ENCODE measurements at regions not wholly inside any gene's neighbourhood (a gene's known extent, or its start where the extent isn't known, plus 50 kb on each side); places are given as distances from the start of the nearest gene placed in this dataset.

DNA sequence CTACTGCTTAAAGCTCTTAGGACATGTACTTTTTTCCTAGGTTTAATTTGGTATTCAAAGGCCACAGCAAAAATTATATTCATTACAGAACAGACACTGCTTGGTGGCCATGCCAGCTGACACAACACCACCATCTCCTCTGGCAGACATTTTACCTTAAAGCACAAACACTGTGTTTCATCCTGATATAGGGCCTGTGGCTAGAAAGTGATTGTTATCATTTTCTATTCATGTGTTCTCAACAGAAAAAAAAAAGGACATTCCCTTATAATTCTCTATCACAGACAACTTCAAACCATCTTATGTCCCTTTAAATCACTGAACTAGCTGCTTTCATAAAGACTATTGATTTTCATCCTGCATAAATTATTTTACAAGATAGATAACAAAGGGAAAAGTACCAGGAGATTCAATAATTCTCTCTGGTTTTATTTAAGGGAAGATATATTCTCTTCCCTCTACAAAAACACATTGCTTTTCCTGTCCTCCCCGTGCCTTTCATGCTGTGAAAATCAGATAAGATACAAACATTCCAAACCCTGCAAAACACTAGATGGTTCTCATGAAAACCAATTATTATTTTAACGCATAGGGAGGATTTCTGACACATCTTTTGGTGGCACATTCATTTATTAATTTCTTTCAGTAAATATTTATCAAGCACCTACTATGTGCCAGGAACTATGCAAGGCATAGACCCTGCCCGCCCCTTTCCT lies 139.3 kb upstream of the TMCC3 start:
- DNase-seq (ENCODE audit: low spot score) = no peak
- FAIRE-seq = no peak

DNA sequence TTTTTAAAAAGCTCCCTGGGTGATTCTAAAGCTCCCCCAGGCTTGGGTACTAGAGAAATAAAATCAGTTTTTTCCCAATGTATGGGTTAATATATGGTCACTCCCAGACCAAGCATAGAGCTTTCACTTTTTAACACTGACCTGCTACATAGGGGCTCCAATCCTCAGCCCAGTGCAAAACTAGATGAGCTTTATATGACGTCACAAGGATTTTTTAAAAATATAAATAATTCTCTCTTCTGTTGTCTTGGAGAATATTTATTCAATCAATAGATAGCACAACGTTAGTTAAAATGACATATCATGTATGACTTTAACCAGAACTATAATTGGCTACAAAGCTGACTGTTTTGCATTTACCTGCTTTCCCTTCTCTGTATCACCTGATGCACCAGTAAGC lies 137.9 kb upstream of the TMCC3 start:
- no peak for FAIRE-seq
- no peak for DNase-seq (ENCODE audit: low spot score)

DNA sequence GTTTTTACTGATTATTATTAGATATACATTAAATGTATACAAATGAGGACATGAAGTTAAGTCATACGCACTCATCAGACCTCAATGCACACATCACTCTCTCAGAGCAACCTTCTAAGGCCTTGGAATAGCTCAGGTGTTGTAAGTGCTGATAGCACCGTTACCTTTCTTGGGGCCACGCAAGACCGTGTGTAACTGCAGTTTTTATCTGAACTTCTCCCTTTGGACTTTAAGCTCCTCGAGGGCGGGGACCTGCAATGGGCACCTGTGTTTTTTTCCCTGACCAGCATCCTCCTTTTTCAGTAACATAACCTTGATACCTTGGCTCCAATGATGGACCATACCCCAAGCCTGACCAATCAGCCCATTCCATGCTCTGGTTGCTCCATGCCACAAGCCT lies 136.5 kb upstream of the TMCC3 start:
- DNase-seq (ENCODE audit: low spot score) (no peak), FAIRE-seq (no peak)

DNA sequence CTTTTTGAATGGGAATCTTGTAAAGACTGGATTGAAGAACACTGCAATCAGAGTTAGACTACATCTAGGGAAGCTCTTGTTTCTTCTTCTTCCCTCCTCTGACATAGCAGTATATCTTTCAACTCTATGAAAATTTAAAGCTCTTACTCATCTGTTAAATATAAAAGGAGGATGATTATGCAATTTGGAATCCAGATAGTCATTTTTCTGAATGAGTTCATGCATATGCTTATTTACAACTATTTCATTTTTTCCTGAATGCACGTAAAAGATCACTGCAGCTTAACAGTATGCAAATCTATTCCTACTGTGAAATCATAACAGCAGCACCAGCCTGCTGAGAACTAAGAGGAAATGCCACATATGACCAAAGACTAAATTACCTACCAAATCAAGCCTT lies 133.5 kb upstream of the TMCC3 start:
- DNase-seq (ENCODE audit: low spot score) = no peak
- no peak for FAIRE-seq

DNA sequence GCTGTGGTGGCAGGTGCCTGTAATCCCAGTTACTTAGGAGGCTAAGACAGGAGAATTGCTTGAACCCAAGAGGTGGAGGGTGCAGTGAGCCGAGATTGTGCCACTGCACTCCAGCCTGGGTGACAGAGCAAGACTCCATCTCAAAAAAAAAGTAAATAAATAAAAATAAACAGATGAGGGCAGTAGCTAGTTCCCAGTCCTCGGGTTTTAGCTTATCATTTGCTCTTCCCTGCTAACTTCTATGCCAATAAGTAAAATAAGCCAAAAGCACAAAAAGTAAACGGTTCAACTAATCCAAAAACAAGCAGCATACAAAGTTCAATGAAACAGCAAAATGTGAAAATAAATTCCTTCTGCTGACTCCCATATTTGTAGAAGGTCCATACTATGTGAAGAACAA lies 133.0 kb upstream of the TMCC3 start:
- DNase-seq (ENCODE audit: low spot score) (no peak), FAIRE-seq (no peak)

DNA sequence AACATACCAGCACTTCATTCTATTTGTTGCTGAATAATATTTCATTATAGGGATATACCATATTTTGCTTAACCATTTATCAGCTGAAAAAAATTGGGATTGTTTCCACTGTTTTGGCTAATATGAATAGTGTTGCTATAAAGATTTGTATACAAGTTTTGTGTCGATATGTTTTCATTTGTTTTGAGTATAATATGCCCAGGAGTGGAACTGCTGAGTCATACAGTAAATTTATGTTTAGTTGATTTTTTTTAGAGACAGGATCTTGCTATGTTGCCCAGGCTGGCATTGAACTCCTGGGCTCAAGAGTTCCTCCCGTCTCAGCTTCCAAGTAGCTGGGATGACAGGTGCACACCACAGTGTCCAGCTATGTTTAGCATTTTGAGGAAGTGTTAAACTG lies 131.5 kb upstream of the TMCC3 start:
- FAIRE-seq (no peak), DNase-seq (ENCODE audit: low spot score) (no peak)

DNA sequence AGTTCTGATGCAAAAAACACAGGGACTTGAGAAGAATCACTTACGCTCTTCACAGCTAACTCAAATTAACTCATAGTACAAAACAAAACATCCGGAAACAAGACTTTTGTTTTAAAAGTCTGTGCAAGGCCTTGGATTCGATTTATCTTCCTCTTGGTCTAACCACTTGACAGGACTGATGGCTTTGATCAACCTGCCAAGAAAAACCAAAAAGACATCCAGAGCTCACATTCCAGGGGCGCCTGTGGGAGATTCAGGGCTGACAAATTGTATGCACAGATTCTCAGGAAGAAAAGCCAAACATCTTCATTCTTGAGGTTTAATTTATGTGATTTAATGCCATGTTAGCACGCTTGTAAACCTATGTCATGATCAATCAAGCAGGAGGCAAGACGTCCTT lies 129.1 kb upstream of the TMCC3 start:
- DNase-seq (ENCODE audit: low spot score) (peak; percentile 62), FAIRE-seq (no peak)

DNA sequence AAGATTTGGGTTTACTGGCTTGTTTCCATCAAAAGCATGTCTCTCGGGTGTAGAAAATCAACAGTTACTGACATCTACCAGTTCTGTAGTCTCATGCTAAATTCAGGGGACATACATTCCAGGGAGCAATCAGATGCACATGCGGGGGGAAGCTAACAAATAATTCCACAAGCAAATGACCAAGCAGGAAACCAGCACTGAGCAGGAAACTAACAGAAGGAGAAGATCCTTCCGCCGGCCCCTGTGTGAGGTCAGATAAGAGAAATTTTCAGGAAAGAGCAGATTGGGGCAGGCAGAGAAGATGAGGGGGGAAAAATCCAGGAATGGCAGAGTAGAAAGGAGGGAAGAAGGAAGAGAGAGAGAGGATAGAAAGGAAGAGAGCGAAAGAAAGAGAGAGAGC lies 127.6 kb upstream of the TMCC3 start:
- FAIRE-seq = no peak
- DNase-seq (ENCODE audit: low spot score) = no peak

DNA sequence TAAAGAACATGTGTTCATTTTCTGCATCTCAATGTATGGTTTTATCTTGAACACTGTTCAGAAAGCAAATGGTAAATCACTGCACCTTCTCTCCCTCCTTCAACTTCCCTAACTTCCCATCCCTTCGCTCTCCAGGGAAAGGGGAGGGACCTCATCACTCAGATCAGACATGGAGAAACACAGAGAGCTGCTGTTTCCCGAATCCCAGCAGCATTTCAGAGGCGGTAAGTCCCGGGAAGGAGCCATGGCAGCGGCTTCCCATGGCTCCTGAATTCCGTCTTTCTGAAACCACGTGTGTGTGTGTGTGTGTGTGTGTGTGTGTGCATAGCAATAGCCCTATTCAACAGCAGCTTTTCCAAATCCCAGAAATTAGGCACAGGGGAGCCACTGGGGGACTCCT lies 125.4 kb upstream of the TMCC3 start:
- FAIRE-seq (no peak), DNase-seq (ENCODE audit: low spot score) (no peak)

DNA sequence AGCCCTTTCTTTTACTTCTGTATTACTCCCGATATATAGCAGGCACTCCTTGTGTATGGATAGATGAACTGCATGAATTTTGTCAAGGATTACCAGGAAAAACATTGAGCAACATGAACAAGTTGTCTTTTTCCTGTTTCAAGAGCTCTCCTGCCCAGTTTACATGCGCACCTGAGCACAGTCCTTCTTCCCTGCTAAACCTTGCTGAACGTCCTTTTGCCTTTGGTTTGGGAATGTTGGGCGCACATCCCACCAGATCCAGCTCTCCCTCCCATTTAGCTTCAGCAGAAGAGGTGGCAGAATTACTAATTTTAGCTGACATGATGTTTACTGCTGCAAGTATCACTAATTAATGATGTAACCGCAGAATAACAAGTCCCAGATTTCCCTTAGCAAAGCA lies 121.4 kb upstream of the TMCC3 start:
- FAIRE-seq (no peak), DNase-seq (ENCODE audit: low spot score) (no peak)

DNA sequence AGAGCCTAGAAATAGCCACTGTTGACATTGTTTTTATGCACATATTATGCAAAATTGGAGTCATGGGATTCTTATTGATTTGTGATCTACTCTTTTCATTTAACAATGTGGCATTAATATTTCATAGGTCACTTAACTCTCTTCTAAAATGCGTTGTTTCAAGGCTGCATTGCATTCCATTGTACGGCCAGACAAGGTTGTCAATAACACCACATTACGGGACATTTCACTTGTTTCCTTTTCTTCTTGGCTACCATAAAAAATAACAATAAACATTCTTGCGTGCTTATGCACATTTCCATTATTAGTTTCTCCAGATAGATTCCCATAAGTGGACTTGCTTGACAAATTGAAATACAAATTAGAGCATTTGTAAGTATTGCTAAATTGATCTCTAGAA lies 120.8 kb upstream of the TMCC3 start:
- FAIRE-seq (no peak), DNase-seq (ENCODE audit: low spot score) (no peak)

DNA sequence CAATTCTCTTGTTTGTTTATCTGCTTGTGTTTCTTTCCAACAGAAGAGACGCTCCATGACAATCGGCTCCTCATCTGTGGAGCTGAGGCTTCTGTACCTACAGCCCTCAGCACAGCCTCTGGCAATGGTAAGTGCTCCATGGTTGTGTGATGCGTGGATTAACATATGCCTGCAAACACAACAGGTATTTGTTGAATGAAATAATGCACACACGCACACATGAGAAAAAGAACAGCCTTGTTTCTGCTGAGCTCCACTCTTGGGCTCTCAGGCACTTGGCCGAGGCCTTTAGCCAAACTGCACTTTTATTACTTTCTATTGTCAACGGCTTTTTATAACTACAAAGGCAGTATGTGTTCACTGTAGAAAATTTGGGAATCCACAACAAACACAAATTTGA lies 120.4 kb upstream of the TMCC3 start:
- FAIRE-seq (no peak), DNase-seq (ENCODE audit: low spot score) (no peak)

DNA sequence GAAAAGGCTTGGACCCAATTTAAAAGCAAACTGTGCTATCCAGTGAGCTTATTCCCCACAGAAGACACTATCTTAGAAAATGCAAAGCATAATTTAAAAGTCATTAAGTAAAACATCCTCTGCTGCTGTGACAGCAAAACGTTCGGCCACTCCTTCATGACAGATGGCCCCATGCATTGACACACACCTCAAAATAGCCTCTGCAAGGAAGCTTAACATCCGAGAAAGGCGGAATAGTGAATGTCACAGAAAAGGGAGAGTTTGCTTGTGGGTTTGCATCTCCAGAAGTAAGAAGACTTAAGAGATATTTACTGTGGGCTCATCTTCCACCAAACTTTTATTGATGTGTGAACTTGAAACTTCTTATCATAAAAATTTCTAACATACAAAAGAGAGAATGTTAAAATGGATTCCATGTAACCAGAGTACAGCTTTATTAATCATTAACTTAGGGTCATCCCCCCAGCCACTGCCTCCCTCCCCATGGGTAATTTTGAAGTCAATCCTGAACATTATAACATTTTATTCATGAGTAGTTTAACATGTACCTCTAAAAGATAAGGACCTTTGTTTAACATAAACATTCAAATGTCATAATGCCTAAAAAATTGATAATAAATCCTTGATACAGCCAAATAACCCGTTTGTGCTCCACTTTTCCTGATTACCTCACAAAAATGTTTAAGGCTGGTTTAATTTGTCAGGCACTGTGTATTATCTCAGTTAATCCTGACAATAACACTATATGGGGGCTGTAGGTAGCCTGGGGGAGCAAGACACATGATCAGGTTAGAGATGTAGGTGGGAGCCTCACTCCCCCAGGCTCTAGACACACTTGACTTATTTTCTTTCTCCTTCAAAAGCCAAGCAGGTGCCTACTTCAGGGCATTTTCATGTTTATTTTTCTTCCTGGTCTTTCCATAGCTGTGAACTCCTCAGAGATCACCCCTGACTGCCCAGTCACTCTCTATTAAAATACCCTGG lies 119.7 kb upstream of the TMCC3 start:
- FAIRE-seq (no peak), DNase-seq (ENCODE audit: low spot score) (no peak)

DNA sequence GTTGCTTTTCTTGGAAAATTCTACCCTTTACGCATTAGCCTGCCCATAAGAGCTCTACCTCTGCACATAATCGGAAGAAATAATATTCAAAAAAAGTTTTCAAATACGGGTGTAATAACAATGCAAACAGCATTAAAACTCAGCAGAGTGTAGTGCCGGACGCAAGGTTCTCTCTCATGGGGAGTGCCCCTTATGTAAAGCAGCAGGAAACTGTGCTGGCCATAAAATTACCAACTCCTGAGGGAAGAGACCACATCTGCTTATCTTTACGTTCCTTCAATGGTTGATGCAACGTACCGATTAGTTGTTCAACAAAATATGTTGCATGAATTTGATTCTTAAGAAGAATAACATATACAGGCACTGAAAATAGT lies 118.7 kb upstream of the TMCC3 start:
- no peak for DNase-seq (ENCODE audit: low spot score)
- FAIRE-seq = no peak

DNA sequence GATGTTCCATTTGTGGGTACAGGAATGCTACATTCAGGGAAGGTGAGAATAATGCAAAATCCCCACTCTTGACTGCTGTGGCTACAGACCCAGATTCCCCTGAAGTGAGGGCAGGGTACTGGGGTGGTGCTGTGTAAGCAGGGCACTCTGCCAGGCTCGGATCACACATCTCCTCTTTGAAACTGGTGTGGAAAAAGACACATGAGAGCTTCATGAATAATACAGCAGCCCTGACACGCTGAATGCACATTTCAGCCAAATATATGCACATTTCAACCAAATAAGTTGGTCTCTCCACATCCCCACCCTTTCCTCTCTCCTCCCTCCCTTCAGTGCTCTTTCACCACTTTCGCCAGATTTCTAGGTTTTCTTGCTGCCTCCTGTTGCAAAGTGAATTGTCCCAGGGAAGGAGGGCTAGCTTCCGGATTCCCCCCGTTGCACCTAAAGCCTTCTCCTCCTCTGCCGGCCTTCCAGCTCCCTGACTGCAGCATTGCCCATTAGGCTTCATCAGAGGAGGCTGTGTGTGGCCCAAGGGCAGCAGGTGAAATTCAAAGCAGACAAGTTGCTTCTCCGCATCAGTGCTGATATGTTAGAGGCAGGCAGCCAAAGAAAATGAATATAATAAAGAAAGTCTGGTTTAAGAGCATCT lies 118.2 kb upstream of the TMCC3 start:
- no peak for FAIRE-seq

DNA sequence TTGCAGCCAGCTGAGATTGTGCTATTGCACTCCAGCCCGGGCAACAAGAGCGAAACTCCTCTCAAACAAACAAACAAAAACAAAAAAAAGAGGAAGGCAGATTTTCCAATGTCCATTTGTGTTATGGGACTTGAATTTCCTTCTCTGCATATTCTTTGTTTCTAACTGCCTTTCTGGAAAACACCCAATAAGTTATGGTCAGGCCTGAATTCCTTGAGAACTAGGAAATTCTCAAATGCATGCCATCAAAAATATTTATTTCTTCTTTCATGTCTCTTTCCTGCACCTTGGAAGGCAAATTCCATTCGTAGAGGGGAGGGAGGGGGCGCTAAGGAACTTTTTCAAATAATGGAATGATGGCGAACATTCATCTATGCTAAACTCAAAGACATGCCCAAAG lies 117.6 kb upstream of the TMCC3 start:
- no peak for DNase-seq (ENCODE audit: low spot score)
- no peak for FAIRE-seq

More for the DNA sequence above, 118.2 kb upstream of the TMCC3 start:
- DNase-seq (ENCODE audit: low spot score) = no peak

DNA sequence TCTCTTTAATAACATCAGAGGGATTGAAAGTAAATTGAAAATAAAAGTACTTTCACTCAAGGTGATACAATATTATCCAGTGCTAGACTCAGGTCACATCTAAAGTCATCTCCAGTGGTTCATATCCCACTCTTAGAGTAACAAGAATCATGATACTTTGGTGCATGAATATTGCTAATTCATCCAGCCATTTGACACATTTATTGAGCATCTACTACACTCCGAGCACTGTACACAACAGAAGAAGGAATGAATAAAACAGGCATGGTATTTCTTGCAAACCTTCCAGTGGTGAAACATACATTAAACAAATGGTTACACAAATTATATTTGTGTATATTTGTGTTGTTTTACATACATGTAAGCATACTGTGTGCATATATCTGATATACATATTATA lies 116.0 kb upstream of the TMCC3 start:
- FAIRE-seq = no peak
- no peak for DNase-seq (ENCODE audit: low spot score)

DNA sequence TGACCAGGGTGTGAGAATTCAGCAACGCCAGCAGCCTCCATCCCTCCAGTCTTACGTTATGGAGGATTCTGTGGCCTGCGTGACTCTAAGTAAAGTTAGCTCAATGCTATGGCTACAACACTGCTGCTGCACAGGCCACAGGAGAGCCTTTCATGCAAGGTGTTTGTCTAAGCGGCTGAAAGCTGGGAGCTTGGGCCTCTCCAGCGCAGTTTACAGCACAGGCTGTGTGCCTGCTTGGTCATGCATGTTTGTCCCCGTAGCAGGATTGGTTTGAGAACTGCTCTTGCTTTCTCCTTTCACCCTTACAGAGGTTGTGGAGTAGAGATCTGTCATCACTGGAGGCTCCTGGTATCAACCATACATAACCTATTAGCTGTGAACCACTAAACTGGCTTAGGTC lies 113.1 kb upstream of the TMCC3 start:
- DNase-seq (ENCODE audit: low spot score) (no peak), FAIRE-seq (no peak)

DNA sequence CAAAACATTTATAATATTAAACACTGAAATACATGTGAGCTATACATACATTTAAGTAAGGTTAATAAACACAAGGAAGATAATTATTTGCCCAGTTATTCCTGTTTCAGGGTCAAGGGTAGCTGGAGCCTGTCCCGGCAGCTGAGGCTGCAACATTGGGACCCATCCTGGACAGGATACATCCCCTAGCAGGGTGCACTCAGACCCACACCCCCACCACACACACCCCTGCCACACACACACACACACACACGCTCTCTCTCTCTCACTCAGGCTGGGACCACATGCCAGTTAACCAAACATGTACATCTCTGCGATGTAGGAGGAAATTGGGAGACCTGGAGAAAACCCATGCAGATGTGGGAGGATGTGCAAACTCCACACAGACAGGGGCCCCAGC lies 112.6 kb upstream of the TMCC3 start:
- FAIRE-seq = no peak
- no peak for DNase-seq (ENCODE audit: low spot score)

DNA sequence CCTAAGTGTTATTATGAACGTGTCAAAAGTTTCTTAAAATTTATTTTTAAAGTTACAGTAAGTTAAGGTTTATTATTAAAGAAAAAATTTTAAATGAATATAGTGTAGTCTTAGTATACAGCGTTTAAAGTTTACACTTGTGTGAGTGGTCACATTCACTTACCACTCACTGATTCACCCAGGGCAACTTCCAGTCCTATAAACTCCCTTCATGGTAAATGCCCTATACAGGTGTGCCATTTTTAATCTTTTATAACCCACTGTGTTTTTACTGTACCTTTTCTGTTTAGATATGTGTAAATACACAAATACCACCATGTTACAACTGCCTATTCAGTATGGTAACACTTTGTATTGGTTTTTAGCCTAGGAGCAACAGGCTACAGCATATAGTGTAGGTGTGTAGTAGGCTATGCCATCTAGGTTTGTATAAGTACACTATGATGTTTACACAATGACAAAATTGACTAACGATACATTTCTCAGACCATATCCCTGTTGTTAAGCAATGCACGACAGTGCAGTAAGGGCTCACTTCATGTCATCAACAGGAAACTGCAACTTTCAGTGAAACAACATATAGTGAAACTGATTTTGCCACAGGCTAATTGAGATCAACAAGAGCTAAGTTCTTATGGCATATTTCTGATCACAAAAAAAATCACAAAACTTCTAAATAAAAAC lies 112.0 kb upstream of the TMCC3 start:
- DNase-seq (ENCODE audit: low spot score) = no peak
- FAIRE-seq = no peak

DNA sequence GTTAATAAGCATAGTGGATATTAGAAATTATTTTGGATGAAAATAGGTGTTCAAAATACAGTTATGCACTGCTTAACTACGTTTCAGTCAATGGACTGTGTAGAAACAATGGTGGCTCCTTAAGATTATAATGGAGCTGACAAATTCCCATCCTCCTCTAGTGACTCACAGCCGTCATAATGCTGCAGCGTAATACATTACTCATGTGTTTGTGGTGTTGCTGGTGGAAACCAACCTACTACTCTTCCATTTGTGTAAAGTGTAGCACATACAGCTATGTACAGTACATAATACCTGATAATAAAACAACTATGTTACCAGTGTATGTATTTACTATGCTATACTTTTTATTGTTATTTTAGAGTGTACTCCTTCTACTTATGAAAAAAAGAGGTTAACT lies 111.2 kb upstream of the TMCC3 start:
- FAIRE-seq (no peak), DNase-seq (ENCODE audit: low spot score) (peak; percentile 53)

DNA sequence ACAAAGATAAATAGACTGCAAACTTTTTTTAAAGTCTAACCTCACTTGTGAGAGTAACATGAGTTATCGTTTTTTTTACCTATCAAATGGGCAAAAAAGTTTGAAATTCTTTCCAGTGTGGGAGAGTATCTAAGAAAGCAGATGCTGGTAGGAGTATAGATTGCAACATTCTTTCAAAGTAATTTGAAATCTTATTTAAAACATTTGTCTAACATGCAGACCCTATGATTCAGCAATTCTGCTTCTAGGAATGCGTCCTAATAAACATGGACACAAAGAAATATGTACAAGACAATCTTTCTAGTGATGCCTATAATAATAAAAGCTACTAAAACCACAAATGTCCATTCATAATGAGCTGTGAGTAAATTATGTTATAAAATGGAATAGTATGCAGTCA lies 110.4 kb upstream of the TMCC3 start:
- FAIRE-seq (no peak), DNase-seq (ENCODE audit: low spot score) (no peak)
